Hematopoietic multipotent progenitor cell treated with erythropoietin and hydrocortisone succinate and interleukin-3 and kit ligand, for 17 days (in vitro differentiated cells): ENCODE measurements at regions not wholly inside any gene's neighbourhood (a gene's known extent, or its start where the extent isn't known, plus 50 kb on each side); places are given as distances from the start of the nearest gene placed in this dataset.
A peak's percentile ranks its signal among the peaks of the same experiment; 100 is the strongest.
"Not testable (repeated sequence)": the region's sequence is repeated elsewhere in the genome, so short reads cannot be mapped to it uniquely, and the experiment has no call there.

Source experiments
- DNase-seq: peaks from one replicate; pipeline ENCODE4 v3.0.0-alpha.2; 2015; ENCODE audit warnings: low spot score

- DNase-seq, result not testable (repeated sequence)
Measured at GRCh38 chr7:5121256-5121655, 68.8 kb upstream of the WIPI2 start.

DNA sequence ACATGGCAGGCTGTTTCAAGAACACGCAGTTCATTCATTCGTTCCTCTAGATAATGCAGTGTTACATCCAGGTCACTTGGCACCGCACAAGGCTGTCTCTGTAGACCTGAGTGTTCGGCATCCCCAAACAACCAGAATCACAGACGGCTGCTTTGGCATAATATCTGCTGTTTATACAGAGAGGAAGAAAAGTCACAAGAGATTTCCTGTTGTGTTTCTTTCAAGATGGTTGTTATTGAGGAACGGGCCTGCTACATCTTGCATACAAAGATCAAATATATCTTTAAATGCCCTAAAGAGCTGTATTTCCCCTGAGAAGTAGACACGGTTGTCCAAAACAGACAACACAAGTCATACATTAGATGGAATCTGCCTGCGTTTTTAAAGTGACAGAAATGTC lies 58.8 kb upstream of the WIPI2 start:
- not testable (repeated sequence) for DNase-seq

DNA sequence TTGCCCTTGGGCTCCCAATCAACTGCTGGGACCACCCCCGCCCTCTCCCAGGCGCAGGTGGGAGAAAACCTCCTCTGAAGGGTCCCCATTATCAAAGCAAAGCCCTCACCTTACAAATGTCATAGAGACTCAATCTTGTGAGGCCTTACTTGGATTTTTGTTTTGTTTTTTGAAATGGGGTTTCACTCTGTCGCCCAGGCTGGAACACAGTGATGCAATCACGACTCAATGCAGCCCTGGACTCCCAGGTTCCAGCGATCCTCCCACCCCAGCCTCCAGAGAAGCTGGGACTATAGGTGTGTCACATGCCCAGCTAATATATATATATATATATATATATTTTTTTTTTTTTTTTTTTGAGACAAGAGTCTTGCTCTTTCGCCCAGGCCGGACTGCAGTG lies 57.5 kb upstream of the WIPI2 start:
- no peak for DNase-seq

DNA sequence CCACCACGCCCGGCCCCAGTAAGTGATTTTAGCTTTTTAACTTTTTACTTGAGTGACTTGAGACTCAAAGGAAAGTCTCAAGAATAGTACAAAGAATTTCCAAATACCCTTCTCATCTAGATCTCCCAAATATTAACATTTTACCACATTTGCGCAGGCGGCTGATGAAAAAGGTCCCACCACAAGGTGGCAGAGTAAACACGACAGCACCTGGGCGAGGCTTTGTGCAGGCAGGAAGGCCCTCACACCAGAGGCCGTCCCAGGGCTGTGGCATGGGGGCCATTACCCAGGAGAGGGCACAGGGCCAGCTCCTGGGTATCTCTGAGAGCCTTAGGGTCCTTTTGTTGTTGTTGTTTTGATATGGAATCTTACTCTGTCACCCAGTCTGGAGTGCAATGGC lies 50.0 kb upstream of the WIPI2 start:
- DNase-seq, result peak; percentile 31
